Hypothalamus (tissue), 51 donors: ENCODE measurements at regions not wholly inside any gene's neighbourhood (a gene's known extent, or its start where the extent isn't known, plus 50 kb on each side); places are given as distances from the start of the nearest gene placed in this dataset.

Source experiments
- DNase-seq, 51 donors: peaks; one replicate each; lab custom pipeline; 2025; lab: John Stamatoyannopoulos, UW

DNA sequence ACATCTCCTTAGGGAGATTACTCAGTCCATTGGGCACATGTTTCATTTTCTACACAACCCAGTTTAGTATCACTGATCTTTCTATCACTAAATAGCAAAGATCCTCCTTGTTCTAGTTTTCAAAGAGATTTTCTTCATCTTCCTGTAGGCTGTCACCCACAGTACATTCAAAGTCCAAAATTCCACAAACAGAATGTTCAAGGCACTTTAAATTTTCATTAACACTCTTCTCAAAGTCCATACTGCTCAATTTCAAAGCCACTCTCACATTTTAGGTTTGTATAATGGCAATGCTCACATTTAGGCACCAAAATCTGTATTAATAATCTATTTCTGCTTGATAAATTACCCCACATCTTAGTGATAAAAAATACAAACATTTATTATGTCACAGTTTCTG is 152.8 kb downstream of the FSIP2 start:
- DNase-seq = no peak

- no peak for DNase-seq
These were observed 153.3 kb downstream of the FSIP2 start for GRCh38 chr2:185891804-185892411.

GRCh38 chr2:185892484-185892883 is 153.9 kb downstream of the FSIP2 start:
- no peak for DNase-seq

- DNase-seq = no peak
These were observed 155.6 kb downstream of the FSIP2 start for GRCh38 chr2:185894223-185894622.

- DNase-seq = no peak
These were observed 157.5 kb downstream of the FSIP2 start for GRCh38 chr2:185895828-185896693.

DNA sequence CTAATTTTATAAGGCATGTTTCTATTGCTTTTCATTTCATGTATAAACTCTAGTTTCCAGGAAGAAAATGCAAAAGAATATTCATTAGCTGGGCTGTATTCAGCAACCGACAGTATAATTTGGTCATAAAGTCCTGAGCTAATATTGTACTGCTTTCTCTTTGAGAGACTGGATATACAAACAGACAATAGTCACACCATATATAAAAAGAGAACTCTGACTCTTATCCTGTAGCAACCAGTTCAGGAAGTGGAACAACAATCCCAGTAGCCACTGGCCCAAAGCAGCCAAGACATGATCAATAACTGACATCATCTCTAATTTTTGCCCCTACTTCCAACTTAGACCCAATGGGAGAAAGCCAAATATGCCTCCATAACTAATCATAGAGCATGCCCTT is 160.8 kb downstream of the FSIP2 start:
- DNase-seq = no peak

GRCh38 chr2:185919155-185919554 is 180.6 kb downstream of the FSIP2 start:
- no peak for DNase-seq

GRCh38 chr2:185921048-185921756 is 182.6 kb downstream of the FSIP2 start:
- no peak for DNase-seq

DNA sequence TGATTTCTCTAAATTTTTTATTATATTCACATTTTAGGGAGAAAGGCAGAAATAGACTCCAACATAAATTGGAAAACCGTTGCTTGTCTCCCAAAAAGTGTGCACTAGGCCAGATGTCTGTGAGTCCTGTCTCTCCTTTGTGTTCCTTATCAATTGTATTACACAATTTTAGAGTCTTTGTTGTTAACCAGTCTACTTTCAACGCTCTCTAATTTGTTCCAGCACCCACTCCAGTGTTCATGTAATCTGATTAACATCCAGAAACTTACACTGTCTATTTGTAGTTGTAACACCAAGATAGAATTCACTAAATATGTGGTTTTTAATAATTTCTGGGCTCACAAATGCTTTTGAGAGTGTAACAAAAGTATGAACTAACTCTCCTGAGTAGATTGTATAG is 195.6 kb downstream of the FSIP2 start:
- DNase-seq = no peak

DNA sequence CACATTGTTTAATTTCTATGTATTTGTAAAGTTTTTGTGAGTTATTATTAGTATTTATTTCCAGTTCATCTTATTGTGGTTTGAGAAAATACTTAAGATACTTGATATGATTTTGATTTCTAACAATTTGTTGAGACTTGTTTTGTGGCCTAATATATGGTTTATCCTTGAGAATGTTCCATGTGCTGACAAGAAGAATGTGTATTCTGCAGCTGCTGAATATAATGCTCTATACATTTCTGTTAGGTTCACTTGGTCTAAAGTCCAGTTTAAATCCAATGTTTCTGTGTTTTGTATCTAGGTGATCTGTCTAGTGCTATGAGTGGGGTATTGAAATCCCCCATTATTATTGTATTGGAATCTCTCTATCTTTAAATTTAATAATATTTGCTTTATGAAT is 201.3 kb downstream of the FSIP2 start:
- no peak for DNase-seq

DNA sequence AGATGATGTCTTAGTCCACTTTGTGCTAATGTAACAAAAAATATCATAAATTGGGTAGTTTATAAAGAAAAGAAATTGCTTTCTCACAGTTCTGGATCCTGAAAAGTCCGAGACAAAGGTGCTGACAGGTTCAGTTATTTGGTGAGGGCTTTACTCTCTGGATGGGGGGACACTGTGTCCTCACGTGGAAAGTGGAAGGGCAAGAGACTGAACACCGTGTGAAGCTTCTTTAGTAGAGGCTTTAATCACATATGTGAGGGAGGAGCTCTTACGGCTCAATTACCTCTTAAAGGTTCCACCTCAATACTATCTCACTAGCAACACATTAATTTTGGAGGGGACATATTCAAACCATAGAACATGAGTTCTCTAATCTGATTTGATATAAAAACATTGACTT is 204.3 kb downstream of the FSIP2 start:
- DNase-seq = no peak

DNA sequence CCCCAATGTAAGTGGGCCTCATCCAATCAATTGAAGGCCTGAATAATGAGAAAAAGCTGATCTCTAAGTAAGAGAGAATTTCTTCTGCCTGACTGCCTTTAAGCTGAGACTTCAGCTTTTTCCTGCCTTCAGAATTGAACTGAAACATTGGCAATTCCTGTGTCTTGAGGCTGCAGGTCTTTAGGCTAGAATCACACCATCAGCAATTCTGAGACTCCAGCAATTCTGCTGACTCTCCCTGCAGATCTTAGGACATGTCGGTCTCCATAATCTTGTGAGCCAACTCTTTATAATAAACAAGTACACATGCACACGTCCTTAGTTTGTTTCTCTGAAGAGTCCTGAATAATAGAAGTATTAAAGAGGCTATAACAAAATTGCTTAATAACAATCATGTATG is 209.1 kb downstream of the FSIP2 start:
- DNase-seq = no peak

- no peak for DNase-seq
These were observed 213.5 kb downstream of the FSIP2 start for GRCh38 chr2:185952100-185952499.

DNA sequence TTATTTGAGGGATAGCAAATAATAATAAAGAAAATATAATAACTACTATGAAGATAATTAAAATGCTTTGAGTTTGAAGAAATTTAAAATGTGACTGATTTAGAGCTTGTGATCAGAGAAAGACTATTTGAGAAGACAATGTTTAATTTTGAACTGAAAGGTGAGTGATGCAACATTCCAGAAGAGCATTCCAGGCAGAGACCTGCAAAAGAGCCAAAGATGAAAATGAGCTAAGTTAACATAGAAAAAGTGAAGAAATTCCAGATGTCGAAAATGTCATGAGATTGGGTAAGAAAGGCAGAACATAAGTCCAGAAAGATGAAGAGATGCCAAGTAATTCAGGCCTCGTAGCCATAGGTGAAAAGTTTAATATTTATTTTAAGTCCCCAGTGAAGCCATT is 215.8 kb downstream of the FSIP2 start:
- no peak for DNase-seq

- DNase-seq = no peak
These were observed 216.4 kb downstream of the FSIP2 start for GRCh38 chr2:185955050-185955449.

- DNase-seq = no peak
These were observed 228.7 kb downstream of the FSIP2 start for GRCh38 chr2:185967335-185967734.

DNA sequence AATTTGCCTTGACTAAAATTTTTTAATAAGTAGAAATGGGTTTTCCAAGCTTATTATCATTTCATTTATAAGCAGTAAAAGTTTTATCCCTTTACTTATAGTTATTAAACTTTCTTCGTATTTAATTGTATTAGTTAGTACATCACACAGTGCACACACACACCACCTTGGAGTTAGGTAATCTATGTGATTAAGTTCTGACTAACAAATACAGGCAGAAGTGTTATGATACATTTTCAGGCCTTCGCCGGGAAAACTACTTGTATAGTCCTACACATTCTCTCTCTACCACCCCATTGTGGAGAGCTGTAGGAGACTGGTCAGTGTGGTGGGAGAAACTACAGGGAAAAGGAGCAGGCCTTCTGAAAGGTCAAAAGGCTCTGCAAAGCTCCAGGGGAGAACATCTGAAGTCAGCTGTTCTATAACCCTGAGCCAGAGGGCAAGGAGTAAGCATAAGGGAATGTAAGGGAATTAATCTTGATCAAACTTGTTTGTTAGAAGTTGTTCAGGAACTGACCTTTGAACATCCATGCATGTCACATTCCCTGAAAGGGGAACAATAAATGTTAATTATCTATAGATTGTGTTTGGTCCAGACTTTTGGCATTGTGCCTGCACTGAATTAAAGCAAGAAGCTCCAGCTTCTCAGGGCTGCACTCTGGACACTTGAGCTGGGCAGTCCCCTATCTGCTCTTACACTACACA is 231.7 kb downstream of the FSIP2 start:
- DNase-seq = no peak

- DNase-seq = no peak
These were observed 240.2 kb downstream of the FSIP2 start for GRCh38 chr2:185978634-185979407.

- no peak for DNase-seq
These were observed 241.0 kb downstream of the FSIP2 start for GRCh38 chr2:185979546-185980071.

GRCh38 chr2:185980944-185981343 is 242.3 kb downstream of the FSIP2 start:
- DNase-seq = no peak
